CD4-positive, alpha-beta T cell treated with Interferon alpha-2 for 1 hour (primary cell): ENCODE measurements at regions not wholly inside any gene's neighbourhood (a gene's known extent, or its start where the extent isn't known, plus 50 kb on each side); places are given as distances from the start of the nearest gene placed in this dataset.

Source experiments
- DNase-seq, 2 donors: peaks; one replicate each; pipeline ENCODE4 v3.0.0-alpha.2; 2020 to 2022

DNA sequence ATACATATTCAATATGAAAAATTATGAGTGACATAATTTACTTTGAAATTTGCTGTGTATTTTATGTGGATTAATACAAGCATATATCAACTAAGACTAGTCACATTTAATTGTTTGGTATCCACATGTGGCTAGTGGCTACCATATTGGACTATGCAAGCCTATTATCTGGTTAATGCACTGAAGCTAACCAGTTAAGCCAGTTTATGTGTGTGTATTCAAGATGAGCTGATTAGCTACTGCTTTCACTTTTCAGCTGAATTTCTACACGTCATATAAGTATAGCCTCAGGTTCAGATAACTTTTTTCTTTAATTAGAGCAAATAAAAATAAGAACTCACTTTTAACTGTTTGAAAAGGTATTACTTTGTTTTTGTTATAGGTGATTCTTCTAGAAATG is 903.7 kb downstream of the TFAP2A start:
- DNase-seq: no peak

DNA sequence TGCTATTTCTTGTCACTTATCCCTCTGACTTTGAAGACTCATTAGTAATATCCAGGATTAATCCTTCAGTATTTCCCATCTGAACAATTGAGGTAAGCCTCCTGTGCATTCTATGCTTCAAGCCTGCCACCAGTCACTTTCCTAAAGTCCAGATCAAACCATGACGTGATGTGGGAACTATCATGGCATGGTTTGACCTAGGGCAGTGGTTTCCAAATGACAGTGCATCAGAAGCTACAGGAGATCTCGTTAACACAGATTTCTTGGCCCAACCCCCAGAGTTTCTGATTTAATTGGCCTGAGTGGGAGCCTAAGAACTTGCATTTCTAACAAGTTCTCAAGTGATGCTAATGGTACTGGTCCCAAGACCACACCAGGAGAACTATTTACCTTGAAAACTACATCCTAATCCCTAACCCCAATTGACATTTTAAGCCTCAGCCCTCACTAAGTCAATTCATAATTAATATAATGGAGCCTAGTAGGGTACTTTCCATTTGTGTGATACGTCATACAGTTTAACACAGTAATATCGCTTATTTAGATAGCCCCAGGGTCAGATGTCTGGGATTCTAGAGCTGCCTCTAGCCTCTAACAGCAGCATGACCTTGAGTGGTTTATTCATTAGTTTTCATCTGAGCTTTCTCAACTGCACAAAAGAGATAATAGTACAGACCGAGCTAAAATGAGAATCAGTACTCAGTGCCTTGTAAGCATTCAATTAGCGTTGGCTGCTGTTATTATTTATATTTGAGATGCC is 907.6 kb downstream of the TFAP2A start:
- no peak for DNase-seq

DNA sequence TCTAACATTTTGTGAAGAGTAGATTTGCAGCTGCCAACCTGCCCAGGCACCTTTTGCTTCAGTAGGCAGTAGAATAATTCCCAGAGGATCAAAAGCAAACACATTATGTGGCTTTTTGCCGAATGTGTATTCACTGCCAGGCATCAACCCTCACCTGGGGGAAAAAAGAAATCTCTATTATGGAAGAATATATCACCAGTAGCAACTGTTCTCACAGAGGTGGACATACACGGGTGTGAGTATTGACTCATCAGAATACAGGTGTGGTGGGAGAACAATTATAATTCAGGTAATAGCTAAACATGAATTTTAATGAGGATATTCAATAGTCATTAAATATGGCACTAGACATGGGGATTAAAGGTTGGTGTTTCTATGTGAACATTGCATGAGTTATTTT is 910.7 kb downstream of the TFAP2A start:
- DNase-seq: no peak

DNA sequence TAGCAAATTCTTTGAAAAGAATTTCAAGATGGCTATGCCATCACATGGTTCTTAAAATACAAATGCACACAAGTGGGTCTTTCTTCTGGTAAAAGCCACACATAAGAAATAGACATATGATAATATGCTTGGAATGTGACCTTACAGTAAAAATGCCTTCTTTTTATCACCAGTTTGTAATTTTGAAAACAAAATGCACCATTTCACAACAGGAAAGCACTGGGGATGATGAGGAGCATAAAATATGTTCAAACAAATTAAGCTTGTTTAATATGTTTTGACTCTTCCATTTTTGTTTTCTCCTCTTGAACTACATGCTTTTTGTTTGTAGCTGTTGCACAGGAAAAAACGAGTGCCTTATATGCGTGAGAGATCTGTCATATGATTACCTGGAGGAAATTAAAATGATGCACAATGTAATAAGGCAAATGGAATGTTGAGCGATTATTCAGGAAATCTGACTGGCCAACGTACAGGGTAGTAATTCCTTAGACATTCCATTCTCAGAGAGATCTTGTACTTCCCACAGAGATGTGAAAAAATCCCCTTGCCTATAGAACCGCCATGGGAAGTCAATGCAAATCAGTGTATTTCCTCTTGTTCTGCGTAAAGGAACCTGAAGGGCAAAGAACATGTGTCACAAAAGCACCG is 911.6 kb downstream of the TFAP2A start:
- DNase-seq: no peak

DNA sequence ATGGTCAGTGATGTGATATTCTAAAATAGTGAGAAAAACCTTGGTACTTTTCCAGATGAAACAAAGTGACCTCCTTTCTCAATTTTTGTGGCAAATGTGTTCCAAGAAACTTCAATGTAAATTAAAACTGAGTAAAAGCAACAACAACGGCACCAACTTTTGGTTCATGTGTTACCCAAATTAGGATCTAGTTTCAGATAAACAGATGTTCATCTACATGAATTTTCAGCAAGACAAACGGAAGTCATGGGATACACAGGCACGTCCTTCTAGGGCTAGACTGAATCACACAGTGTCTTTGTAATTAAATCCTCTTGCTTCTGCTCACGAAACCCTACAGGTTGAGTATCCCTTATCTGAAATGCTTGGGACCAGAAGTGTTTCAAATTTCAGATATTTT is 915.2 kb downstream of the TFAP2A start:
- DNase-seq: no peak

DNA sequence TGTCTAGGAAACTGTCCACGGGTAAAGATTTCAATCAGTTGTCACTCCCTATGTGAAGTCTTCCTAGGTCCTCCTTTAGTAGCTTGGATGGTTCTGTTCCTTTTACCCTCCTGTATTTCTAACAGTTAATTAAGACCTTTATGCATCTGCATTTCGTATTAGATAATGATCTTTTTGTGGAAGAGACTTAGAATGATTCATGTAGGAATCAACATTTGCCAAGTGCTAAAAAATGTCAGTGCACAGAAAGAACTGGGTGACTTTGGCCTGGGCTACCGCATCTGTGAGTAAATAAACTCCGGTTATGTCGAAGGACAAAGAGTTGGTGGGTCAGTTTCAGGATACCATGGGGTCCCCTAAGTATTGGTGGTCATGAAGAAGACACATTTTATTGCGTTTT is 918.0 kb downstream of the TFAP2A start:
- no peak for DNase-seq

DNA sequence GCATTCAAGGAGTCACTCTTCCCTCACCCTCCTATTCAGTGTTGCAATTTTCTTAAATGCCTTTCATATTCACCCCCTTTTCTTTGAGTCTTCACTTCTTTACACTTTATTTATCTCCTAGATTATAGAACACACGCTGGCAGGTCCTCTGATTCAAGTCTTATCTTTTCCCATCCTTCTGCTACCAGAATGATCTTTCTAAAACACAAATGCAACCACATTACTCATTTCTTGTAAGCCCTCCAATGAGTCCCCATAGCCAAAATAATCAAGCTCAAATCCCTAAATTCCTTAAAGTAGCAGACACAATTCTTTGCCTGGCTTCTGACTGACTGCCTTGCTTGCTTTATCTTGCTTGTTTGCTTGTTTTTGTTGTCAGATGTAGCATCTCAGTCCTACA is 920.0 kb downstream of the TFAP2A start:
- DNase-seq: no peak

DNA sequence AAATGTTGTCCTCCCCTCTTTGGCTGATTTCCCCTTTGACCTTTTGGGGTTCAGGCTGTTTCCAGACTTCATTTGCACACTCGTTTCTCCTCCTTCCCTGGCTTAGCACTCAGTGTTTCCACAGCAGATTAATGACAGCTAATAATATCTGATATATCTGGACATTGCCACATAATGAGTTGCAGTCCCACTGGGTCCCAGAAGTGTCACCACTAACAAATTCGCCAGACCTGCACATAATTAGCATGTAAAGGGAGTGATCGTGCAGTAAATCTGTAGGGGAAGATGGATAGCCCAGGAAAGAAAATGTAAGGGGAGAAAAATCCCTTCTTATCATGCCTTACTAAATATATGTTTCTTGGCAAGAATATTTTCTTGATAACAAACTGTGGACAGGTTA is 922.1 kb downstream of the TFAP2A start:
- no peak for DNase-seq

DNA sequence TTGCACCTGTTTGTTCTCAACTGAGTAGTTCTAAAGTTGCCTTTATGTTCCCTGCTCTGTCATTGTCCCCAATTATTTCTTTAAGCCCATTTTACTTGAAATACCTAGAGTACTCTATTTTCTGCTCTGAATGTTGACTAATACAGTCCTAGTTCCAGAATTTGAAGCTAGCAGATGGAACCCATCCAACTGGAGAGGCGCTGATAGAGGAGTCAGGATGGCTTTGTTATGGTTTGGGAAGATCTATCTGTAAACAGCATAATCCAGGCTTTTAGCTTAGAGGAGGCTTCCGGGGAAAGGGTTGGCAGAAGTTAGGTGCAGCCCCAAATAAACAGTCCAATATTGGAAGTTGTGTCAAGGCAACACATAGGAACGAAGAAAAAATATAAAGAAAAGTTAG is 927.7 kb downstream of the TFAP2A start:
- no peak for DNase-seq

DNA sequence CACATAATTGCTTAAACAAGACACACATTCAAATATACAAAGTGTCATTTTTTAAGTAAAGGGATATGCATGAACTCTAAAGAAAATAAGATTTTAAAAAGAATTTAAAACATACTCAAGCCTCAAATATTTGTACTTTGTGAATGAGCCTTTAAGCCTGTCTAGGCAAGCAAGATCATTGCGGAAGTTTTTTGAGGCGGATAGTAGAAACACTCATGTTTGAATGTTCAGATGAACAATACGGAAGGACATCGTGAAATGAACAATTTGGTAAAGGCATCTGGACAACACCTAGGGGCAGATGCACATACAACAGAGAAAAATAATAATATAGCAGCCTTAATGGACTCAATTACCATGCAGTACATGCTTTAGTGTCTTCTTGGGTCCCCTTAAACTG is 928.9 kb downstream of the TFAP2A start:
- no peak for DNase-seq

DNA sequence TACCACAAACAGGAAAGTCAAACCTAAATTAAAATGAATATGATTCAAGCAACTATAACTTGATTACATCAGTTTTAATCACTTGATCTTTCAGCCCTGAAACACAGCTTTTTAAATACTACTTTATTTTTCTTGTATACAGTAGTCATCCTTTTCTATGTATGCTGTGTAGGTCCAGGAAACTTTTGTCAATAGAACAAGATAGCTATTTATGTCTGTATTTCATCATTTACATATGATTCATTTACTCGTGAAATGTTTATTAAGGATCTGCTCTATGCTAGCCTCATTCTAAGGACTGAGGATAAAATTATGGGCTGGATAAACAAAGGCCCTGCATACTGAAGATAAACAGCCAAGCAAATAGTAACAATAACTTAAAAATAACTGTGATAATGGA is 930.2 kb downstream of the TFAP2A start:
- no peak for DNase-seq

DNA sequence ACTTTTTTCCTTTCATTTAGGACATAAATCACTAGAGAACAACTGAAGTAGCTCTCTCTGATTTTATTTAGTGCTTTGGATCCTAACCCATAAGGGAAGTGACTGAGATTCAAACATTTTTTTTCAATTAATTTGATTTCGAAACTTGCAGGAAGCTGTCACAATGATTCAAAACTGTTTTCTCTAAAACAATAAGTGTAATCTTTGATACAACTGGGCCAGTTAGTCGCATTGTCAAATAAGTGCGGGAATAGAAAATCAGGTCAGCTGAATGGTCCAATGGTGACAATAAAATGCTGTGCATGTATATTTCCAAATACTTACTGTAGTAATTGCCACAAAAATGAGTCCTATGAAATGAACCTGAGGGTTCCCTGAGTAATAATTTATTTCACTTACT is 930.8 kb downstream of the TFAP2A start:
- no peak for DNase-seq

DNA sequence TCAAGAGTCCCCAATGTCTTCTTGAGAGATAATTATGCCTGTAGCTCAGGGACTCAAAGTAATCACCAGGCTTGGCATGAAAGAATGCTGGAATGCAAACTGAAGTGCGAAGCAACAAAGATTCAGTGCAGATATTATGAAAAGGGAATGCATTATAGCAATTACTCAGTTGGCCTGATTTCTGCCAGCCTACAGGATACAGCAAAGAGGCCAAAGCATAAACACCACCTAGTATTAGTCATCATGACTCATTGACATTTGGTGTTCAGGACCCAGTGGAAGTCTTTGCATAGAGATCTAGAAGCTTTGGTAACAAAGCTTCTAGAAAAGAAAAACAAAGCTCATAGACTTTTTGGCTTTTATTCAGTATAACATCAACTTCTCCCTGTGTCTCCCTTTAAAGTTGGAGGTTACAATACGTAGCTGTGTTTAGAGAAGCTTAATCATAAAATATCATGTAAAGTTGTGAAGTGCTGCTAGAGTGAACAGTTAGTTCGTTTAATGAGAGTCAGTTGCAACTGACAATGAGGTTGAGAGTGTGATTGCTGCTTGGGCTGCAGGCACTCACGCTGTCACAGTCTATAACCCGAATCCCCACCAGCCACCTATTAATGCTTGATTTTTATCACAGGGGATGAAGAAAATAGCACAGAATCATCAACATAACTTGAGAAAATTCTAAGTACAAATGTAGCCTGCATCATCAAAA is 932.7 kb downstream of the TFAP2A start:
- no peak for DNase-seq

DNA sequence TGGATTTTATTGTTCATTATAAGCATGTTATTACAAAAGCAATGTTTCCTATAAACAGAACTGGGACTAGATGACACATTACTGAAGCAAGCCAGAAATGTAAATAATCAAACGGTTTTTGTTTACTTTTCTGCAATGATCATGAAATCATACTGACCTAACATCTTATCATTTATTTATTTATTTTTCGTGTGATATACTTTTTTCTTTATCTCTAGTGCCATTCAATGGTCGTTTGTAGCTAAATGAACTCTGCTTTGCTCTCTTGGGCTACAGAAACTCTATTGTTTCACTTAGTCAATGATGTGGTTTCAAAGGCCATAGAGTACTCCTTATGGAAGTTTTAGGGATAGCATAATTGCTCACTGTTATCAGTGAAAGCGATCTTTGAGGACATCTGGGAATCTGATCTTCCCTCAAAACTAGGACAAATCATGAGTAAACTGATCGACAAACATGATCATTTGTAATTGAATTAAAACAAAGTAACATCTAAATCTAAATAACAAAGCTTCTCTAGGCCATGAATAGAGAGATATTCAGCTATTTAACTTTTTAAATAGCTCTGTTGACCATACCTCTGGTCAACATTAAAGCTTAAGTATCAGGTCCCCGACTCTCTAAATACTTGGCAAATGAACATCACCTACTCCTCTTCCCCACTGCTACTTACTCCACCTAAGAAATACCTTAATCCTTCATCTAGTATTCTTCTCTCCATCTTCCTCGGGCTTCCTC is 933.4 kb downstream of the TFAP2A start:
- no peak for DNase-seq

DNA sequence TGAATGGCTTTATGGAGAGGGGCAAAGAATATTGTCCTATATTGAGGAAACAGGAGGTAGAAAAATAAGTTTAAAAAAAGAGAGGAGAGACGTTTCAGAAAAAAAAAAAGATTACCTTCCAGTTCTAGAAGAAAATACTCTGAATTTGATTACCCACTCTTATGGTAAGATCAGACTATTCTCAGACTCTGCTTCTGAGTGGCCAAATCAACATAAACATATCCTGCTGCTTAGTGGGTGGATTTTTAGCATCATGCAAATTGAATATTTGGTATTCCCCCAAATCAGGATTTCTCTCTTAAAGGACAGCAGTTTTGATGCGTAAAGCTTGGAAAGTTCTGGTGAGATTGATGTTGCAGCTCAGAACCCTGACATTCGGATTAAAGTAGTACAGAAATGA is 946.6 kb downstream of the TFAP2A start:
- no peak for DNase-seq

DNA sequence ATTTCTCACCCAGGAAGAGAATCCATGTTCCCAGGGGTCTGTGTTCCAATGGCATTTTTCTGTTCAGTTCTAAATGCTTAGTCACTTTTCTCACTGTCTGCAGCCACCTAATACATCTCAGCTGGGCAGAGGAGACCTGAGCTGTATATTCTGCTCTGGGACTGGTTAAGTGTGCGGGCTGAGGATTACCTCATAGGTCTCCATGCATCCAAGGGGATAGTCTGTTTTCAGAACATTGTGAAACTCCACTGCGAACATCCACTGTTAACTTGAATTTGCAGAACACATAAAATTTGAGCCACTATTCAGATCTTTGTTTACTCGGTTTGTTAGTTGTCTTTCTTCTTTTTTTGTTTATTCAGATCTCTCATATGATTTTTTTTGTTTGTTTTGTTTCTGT is 947.1 kb downstream of the TFAP2A start:
- DNase-seq: no peak

DNA sequence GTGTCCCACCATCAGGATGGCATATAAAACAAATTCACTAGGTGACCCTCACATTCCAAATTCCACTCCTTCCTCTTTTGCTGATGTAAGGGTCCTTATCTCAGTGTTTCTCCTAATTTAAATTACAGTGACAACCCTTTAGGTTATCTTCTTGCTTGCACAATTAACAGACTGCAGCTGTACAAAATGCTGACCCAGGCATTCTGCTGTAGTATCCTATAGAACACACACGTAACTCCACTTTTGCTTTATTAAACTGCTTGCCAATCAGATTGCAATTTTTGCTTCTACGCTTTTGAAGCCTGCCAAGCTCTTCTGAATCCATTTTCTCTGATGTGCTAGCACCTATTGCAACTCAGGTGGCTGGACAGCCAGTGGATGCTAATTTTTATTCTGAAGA is 950.3 kb downstream of the TFAP2A start:
- DNase-seq: no peak

DNA sequence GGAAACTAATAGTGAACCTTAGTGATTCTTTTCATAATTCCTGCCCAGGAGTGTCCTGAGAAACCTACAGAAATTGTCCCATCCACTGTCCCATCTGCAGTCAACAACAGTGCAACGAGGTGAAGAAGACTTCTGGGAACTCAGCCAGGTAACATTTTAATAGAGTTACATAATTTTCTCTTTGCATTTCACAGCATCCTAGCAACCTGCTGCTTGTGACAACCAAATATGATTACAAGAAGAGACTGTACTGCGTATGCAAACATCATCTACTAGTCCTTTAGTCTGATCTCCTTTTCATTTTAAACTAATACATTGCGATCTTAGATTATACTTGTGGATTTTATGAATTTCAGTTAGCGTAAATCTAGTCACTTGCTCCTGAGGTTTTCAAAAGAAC is 951.6 kb downstream of the TFAP2A start:
- DNase-seq: no peak

DNA sequence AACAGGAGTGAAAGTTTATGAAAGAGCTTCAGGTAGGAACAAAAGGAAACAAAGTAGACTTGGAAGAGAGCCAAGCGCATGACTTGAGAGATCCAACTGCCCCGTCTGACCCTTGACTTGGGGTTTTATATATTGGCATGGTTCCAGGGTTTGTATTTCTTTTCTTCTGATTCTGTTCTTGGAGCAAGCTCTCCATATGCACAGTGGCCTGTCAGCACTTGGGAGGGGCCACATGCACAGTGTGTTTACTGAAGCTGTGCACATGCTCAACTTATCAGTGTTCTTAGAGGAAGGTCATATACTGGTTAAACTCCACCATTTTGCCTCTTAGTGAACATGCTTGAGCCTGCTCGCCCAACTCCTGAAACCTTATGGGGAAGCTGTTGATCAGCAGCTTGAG is 953.7 kb downstream of the TFAP2A start:
- DNase-seq: no peak

DNA sequence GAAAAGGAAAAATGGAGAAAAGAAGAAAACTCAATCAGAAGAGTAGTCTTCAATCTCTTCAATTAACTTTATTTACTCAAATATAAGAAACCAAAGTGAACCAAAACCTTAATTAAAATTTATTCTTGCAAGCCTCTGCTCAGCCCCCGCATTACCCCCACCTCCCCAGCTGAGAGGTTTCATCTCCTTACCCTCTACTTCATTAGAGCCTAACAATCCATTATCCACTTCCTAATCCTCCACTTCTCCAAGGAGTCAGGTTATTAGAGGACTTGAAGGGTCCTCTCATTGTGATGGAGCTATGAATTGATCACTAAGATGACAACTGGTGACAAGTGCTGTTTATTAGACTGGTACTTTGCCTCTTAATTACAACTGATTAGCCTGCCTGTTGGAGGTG is 956.5 kb downstream of the TFAP2A start:
- DNase-seq: no peak

DNA sequence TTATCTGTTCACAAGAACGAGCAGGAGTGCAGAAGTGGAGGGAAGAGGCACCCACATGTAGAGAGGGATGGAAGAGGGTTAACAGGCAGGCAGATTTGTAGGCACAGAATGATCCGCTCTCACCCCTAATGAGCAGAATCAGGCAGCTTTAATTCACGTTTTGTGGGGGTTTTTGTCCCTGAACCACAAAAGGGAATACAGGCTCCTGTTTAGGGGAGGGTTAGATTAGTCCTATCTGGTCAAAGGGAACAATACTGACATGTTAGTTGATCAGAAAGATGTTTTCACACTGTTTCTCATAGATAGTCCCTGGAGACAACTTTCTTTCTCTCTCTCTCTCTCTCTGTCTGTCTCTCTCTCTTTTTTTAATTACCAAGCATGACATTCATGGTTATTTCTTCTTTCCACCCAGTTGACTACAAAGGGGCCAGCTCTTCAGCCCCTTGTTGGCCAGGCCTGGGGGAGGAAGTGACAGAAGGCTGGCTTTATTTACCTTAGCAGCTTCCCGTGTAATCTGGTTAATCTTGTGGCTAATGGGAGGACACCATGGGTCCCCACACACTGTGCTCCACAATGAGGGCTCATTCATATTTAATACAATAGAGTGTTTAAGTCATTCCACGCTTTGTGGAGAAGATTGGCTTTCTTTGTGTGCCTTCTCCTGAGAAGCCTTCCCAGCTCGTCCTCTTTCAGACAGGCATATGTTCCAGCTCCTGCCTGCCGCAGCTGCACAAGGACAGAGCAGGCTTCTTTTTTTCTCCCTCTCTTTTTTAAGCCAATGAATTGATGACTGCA is 958.8 kb downstream of the TFAP2A start:
- DNase-seq: no peak

DNA sequence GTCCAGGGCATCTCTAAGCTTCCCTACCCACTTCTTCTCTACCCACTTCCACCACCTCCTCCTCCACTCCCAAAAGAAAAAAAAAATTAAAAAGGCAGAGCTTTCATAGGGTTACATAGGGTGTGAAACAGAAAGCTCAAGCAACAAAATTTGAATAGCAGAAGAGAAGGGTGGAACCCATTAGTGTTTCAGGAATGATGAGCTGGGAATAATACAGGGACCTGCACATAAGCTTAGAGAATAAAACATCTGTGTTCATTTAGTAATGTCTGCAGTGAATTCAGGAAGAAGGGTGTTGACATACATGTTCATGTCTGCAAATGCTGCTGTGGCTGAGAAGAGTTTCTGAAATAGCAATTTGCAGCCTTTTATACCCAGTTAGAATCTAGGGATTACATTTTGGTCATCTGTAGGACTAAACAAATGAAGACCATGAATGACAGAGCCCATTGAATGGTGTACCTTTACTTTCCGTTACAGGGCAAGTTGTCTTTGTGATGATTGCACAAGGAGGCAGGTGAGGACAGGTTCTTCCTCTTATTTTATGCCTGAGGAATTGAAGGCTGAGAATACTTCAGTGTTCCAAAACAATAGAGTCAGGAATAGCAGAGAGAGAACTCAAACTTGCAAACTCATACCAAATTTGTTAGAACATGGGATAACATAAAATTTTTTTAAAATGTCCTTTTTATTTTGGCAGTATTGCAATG is 975.1 kb downstream of the TFAP2A start:
- no peak for DNase-seq
